DMS53 treated with DMSO at 0.1 percent for 48 hours (cell line): ENCODE measurements at regions not wholly inside any gene's neighbourhood (a gene's known extent, or its start where the extent isn't known, plus 50 kb on each side); places are given as distances from the start of the nearest gene placed in this dataset.

ENCODE experiments used
- DNase-seq: peaks from one replicate; lab custom pipeline; 2025; ENCODE audit not compliant: unreplicated experiment; lab: John Stamatoyannopoulos, UW

GRCh38 chr15:59835776-59836175 lies 146.7 kb upstream of the BNIP2 start:
- DNase-seq = no peak

- no peak for DNase-seq
These were observed 145.4 kb upstream of the BNIP2 start for GRCh38 chr15:59834528-59834927.

GRCh38 chr15:59833366-59833765 lies 144.2 kb upstream of the BNIP2 start:
- peak; percentile 19 for DNase-seq

GRCh38 chr15:59830873-59831272 lies 141.8 kb upstream of the BNIP2 start:
- DNase-seq = no peak

GRCh38 chr15:59830098-59830497 lies 141.0 kb upstream of the BNIP2 start:
- no peak for DNase-seq

- DNase-seq = no peak
These were observed 139.7 kb upstream of the BNIP2 start for GRCh38 chr15:59828861-59829260.

GRCh38 chr15:59828263-59828662 lies 139.1 kb upstream of the BNIP2 start:
- DNase-seq = no peak

GRCh38 chr15:59825901-59826300 lies 136.8 kb upstream of the BNIP2 start:
- no peak for DNase-seq

GRCh38 chr15:59821286-59821685 lies 132.2 kb upstream of the BNIP2 start:
- no peak for DNase-seq

- DNase-seq = no peak
These were observed 130.0 kb upstream of the BNIP2 start for GRCh38 chr15:59819092-59819491.

- no peak for DNase-seq
These were observed 129.2 kb upstream of the BNIP2 start for GRCh38 chr15:59818336-59818735.

- no peak for DNase-seq
These were observed 128.7 kb upstream of the BNIP2 start for GRCh38 chr15:59817834-59818233.

- DNase-seq = no peak
These were observed 127.9 kb upstream of the BNIP2 start for GRCh38 chr15:59817053-59817452.

- no peak for DNase-seq
These were observed 125.3 kb upstream of the BNIP2 start for GRCh38 chr15:59814409-59814808.

GRCh38 chr15:59812889-59813288 lies 123.8 kb upstream of the BNIP2 start:
- DNase-seq = no peak

- no peak for DNase-seq
These were observed 123.2 kb upstream of the BNIP2 start for GRCh38 chr15:59812250-59812870.

GRCh38 chr15:59803293-59803966 lies 114.3 kb upstream of the BNIP2 start:
- peak; percentile 35 for DNase-seq

GRCh38 chr15:59801649-59802048 lies 112.5 kb upstream of the BNIP2 start:
- DNase-seq = no peak

- DNase-seq = no peak
These were observed 109.4 kb upstream of the BNIP2 start for GRCh38 chr15:59798605-59798917.

GRCh38 chr15:59797756-59798604 lies 108.9 kb upstream of the BNIP2 start:
- DNase-seq = no peak

GRCh38 chr15:59794229-59794886 lies 105.2 kb upstream of the BNIP2 start:
- no peak for DNase-seq

- DNase-seq = no peak
These were observed 103.2 kb upstream of the BNIP2 start for GRCh38 chr15:59792359-59792758.
